Breast epithelium (tissue), 4 donors: ENCODE measurements at regions not wholly inside any gene's neighbourhood (a gene's known extent, or its start where the extent isn't known, plus 50 kb on each side); places are given as distances from the start of the nearest gene placed in this dataset.

Source experiments
- DNase-seq, 2 donors: peaks; one replicate each; pipeline ENCODE4 v3.0.0-alpha.2; 2019; ENCODE audit warnings: low spot score in 2 of 2
- H3K27ac ChIP-seq, 2 donors: fragments of 200-600 bp; sonication (generic) in 1 of 2; one replicate each; pipeline ENCODE4 v1.5.1; 2016 to 2019; ENCODE audit warnings: mild to moderate bottlenecking in 1 of 2
- H3K27me3 ChIP-seq, 2 donors: fragments of 200-600 bp; sonication (generic) in 1 of 2; one replicate each; pipeline versions ENCODE4 v1.5.1 to v1.6.0; 2017 to 2019; ENCODE audit warnings: control low read depth in 1 of 2, mild to moderate bottlenecking in 1 of 2
- H3K36me3 ChIP-seq: fragments of 200-600 bp; one replicate; pipeline ENCODE4 v1.5.1; 2019
- H3K4me1 ChIP-seq, 2 donors: fragments of 200-600 bp; sonication (generic); one replicate each; pipeline ENCODE4 v1.5.1; 2016 to 2019; ENCODE audit warnings: control low read depth in 1 of 2
- H3K4me3 ChIP-seq, 3 donors: fragments of 200-600 bp; sonication (generic); 1 replicate in 2 of 3; 2 replicates in 1 of 3; pipeline ENCODE4 v1.5.1; 2016 to 2019; ENCODE audit warnings: mild to moderate bottlenecking in 3 of 3, moderate library complexity in 2 of 3
- H3K9me3 ChIP-seq, 2 donors: fragments of 200-600 bp; sonication (generic) in 1 of 2; one replicate each; pipeline ENCODE4 v1.5.1; 2016 to 2019; ENCODE audit warnings: control low read depth in 1 of 2
- CTCF ChIP-seq, 3 donors: fragments of 450-650 bp; IDR thresholded peaks; one replicate each; pipeline ENCODE4 v1.5.1; 2016 to 2017; ENCODE audit warnings: antibody characterized with exemption in 3 of 3, mild to moderate bottlenecking in 3 of 3, moderate library complexity in 3 of 3
- POLR2A ChIP-seq: fragments of 450-650 bp; IDR thresholded peaks from one replicate; pipeline ENCODE4 v1.6.1; 2016; ENCODE audit warnings: antibody characterized with exemption, mild to moderate bottlenecking, moderate library complexity
- POLR2AphosphoS5 ChIP-seq, 3 donors: sonication (generic); formaldehyde crosslinking; IDR thresholded peaks; one replicate each; pipeline ENCODE4 v1.6.1; 2017; ENCODE audit warnings: antibody characterized with exemption in 3 of 3
- intact Hi-C: fragments of 100-400 bp; cut with DNase I; formaldehyde crosslinking; loops from one replicate; pipeline ENCODE4 v1.15.1; 2023; ENCODE audit warnings: low total_unique reads

GRCh38 chr16:52869243-52869642 is 183.5 kb downstream of the CHD9NB start:
- H3K4me3 ChIP-seq: no peak overlapping the region
- TF ChIP-seq POLR2AphosphoS5 (IDR thresholded peaks at IDR 0.05) (no peak), CTCF (IDR thresholded peaks at IDR 0.05) (no peak), POLR2A (no peak)
- no peaks in the 10 kb centered on the region for H3K4me1 ChIP-seq
- no peak for DNase-seq
- no peaks in the 10 kb centered on the region for H3K36me3 ChIP-seq
- H3K27me3 ChIP-seq: no peaks in the 10 kb centered on the region
- no peaks in the 10 kb centered on the region for H3K9me3 ChIP-seq
- H3K27ac ChIP-seq: no peak overlapping the region
- intact Hi-C loops: no loop called here

GRCh38 chr16:52863000-52863399 is 189.7 kb downstream of the CHD9NB start:
- no peaks in the 10 kb centered on the region for H3K9me3 ChIP-seq
- no peak overlapping the region for H3K27ac ChIP-seq
- no peaks in the 10 kb centered on the region for H3K27me3 ChIP-seq
- intact Hi-C loops: no loop called here
- no peaks in the 10 kb centered on the region for H3K4me1 ChIP-seq
- no peak for TF ChIP-seq CTCF (IDR thresholded peaks at IDR 0.05)
- no peak for TF ChIP-seq POLR2A
- TF ChIP-seq POLR2AphosphoS5 (IDR thresholded peaks at IDR 0.05): no peak
- no peak for DNase-seq
- H3K36me3 ChIP-seq: no peaks in the 10 kb centered on the region
- H3K4me3 ChIP-seq: no peak overlapping the region

GRCh38 chr16:52861614-52862022 is 191.1 kb downstream of the CHD9NB start:
- H3K4me3 ChIP-seq: no peak overlapping the region
- H3K4me1 ChIP-seq: no peaks in the 10 kb centered on the region
- no peaks in the 10 kb centered on the region for H3K27me3 ChIP-seq
- H3K36me3 ChIP-seq: no peaks in the 10 kb centered on the region
- no peaks in the 10 kb centered on the region for H3K9me3 ChIP-seq
- intact Hi-C loops: no loop called here
- TF ChIP-seq POLR2A (no peak), POLR2AphosphoS5 (IDR thresholded peaks at IDR 0.05) (no peak), CTCF (IDR thresholded peaks at IDR 0.05) (no peak)
- DNase-seq: no peak
- no peak overlapping the region for H3K27ac ChIP-seq

- Histone ChIP-seq H3K4me3 (no peak overlapping the region), H3K27ac (no peak overlapping the region), H3K9me3 (peaks cover 17 to 27% of the 10 kb centered on the region in 2 donors), H3K4me1 (no peaks in the 10 kb centered on the region), H3K36me3 (no peaks in the 10 kb centered on the region), H3K27me3 (no peaks in the 10 kb centered on the region)
- TF ChIP-seq POLR2A (no peak), POLR2AphosphoS5 (IDR thresholded peaks at IDR 0.05) (no peak), CTCF (IDR thresholded peaks at IDR 0.05) (no peak)
- DNase-seq: no peak
- intact Hi-C loops: loop anchor here (5.0 kb wide), 1 partner anchor 692 kb away; no protein-coding TSS in a partner anchor
Observed at GRCh38 chr16:52855463-52855862, 197.2 kb downstream of the CHD9NB start.

- Histone ChIP-seq H3K9me3 (peaks cover 20 to 45% of the 10 kb centered on the region in 2 donors), H3K36me3 (no peaks in the 10 kb centered on the region), H3K4me3 (no peak overlapping the region), H3K4me1 (no peaks in the 10 kb centered on the region), H3K27me3 (no peaks in the 10 kb centered on the region), H3K27ac (no peak overlapping the region)
- intact Hi-C loops: no loop called here
- no peak for DNase-seq
- TF ChIP-seq POLR2A (no peak), CTCF (IDR thresholded peaks at IDR 0.05) (no peak), POLR2AphosphoS5 (IDR thresholded peaks at IDR 0.05) (no peak)
Observed at GRCh38 chr16:52852978-52853377, 199.7 kb downstream of the CHD9NB start.
